ENCODE measurements at regions not wholly inside any gene's neighbourhood (a gene's known extent, or its start where the extent isn't known, plus 50 kb on each side); places are given as distances from the start of the nearest gene placed in this dataset.

GRCh38 chr17:33811984-33812577 is 443.0 kb upstream of the CCL2 start:
- Mint-ChIP-seq H3K9me3 (no peaks in the 10 kb centered on the region), H3K27me3 (ENCODE audit: low read depth) (no peaks in the 10 kb centered on the region), H3K4me3 (no peak overlapping the region), H3K27ac (no peak overlapping the region), H3K36me3 (ENCODE audit: insufficient read depth in 2 of 2) (no peaks in the 10 kb centered on the region), H3K4me1 (ENCODE audit: low read depth) (no peaks in the 10 kb centered on the region)
- ATAC-seq (replicated peaks in 1 of 2): no peak
- no peak for DNase-seq

GRCh38 chr17:33814852-33815251 is 440.2 kb upstream of the CCL2 start:
- no peaks in the 10 kb centered on the region for H3K4me1 Mint-ChIP-seq (ENCODE audit: low read depth)
- no peaks in the 10 kb centered on the region for H3K9me3 Mint-ChIP-seq
- H3K36me3 Mint-ChIP-seq (ENCODE audit: insufficient read depth in 2 of 2): no peaks in the 10 kb centered on the region
- H3K27ac Mint-ChIP-seq: no peak overlapping the region
- DNase-seq (no peak), ATAC-seq (replicated peaks in 1 of 2) (no peak)
- H3K4me3 Mint-ChIP-seq: no peak overlapping the region
- H3K27me3 Mint-ChIP-seq (ENCODE audit: low read depth): no peaks in the 10 kb centered on the region

- ATAC-seq (replicated peaks in 1 of 2) (no peak), DNase-seq (no peak)
- Mint-ChIP-seq H3K4me1 (ENCODE audit: low read depth) (no peaks in the 10 kb centered on the region), H3K27me3 (ENCODE audit: low read depth) (no peaks in the 10 kb centered on the region), H3K9me3 (no peaks in the 10 kb centered on the region), H3K4me3 (no peak overlapping the region), H3K27ac (no peak overlapping the region), H3K36me3 (ENCODE audit: insufficient read depth in 2 of 2) (no peaks in the 10 kb centered on the region)
Observed at GRCh38 chr17:33816036-33816435, 439.0 kb upstream of the CCL2 start.

- H3K9me3 Mint-ChIP-seq: no peaks in the 10 kb centered on the region
- no peak overlapping the region for H3K27ac Mint-ChIP-seq
- H3K36me3 Mint-ChIP-seq (ENCODE audit: insufficient read depth in 2 of 2): no peaks in the 10 kb centered on the region
- H3K4me3 Mint-ChIP-seq: no peak overlapping the region
- no peak for ATAC-seq (replicated peaks in 1 of 2)
- no peaks in the 10 kb centered on the region for H3K27me3 Mint-ChIP-seq (ENCODE audit: low read depth)
- no peak for DNase-seq
- H3K4me1 Mint-ChIP-seq (ENCODE audit: low read depth): no peaks in the 10 kb centered on the region
Observed at GRCh38 chr17:33816842-33817617, 438.1 kb upstream of the CCL2 start.

- DNase-seq (no peak), ATAC-seq (replicated peaks in 1 of 2) (no peak)
- Mint-ChIP-seq H3K9me3 (no peaks in the 10 kb centered on the region), H3K4me3 (no peak overlapping the region), H3K36me3 (ENCODE audit: insufficient read depth in 2 of 2) (no peaks in the 10 kb centered on the region), H3K4me1 (ENCODE audit: low read depth) (no peaks in the 10 kb centered on the region), H3K27ac (no peak overlapping the region), H3K27me3 (ENCODE audit: low read depth) (peaks cover 6% of the 10 kb centered on the region)
Observed at GRCh38 chr17:33819539-33819938, 435.5 kb upstream of the CCL2 start.

- Mint-ChIP-seq H3K27me3 (ENCODE audit: low read depth) (peaks cover 6% of the 10 kb centered on the region), H3K4me3 (no peak overlapping the region), H3K9me3 (no peaks in the 10 kb centered on the region), H3K36me3 (ENCODE audit: insufficient read depth in 2 of 2) (no peaks in the 10 kb centered on the region), H3K27ac (no peak overlapping the region), H3K4me1 (ENCODE audit: low read depth) (no peaks in the 10 kb centered on the region)
- no peak for ATAC-seq (replicated peaks in 1 of 2)
- DNase-seq: no peak
Observed at GRCh38 chr17:33832262-33832661, 422.8 kb upstream of the CCL2 start.

- Mint-ChIP-seq H3K9me3 (no peaks in the 10 kb centered on the region), H3K36me3 (ENCODE audit: insufficient read depth in 2 of 2) (no peaks in the 10 kb centered on the region), H3K27me3 (ENCODE audit: low read depth) (no peaks in the 10 kb centered on the region), H3K4me3 (no peak overlapping the region), H3K4me1 (ENCODE audit: low read depth) (no peaks in the 10 kb centered on the region), H3K27ac (no peak overlapping the region)
- ATAC-seq (replicated peaks in 1 of 2): no peak
- DNase-seq: no peak
Observed at GRCh38 chr17:33837281-33837680, 417.8 kb upstream of the CCL2 start.

GRCh38 chr17:33838281-33838680 is 416.8 kb upstream of the CCL2 start:
- ATAC-seq (replicated peaks in 1 of 2): no peak
- Mint-ChIP-seq H3K27me3 (ENCODE audit: low read depth) (no peaks in the 10 kb centered on the region), H3K9me3 (no peaks in the 10 kb centered on the region), H3K4me1 (ENCODE audit: low read depth) (no peaks in the 10 kb centered on the region), H3K27ac (no peak overlapping the region), H3K4me3 (no peak overlapping the region), H3K36me3 (ENCODE audit: insufficient read depth in 2 of 2) (no peaks in the 10 kb centered on the region)
- no peak for DNase-seq

GRCh38 chr17:33847900-33848299 is 407.2 kb upstream of the CCL2 start:
- H3K27me3 Mint-ChIP-seq (ENCODE audit: low read depth): no peaks in the 10 kb centered on the region
- H3K4me1 Mint-ChIP-seq (ENCODE audit: low read depth): no peaks in the 10 kb centered on the region
- DNase-seq (no peak), ATAC-seq (replicated peaks in 1 of 2) (no peak)
- H3K27ac Mint-ChIP-seq: no peak overlapping the region
- no peaks in the 10 kb centered on the region for H3K36me3 Mint-ChIP-seq (ENCODE audit: insufficient read depth in 2 of 2)
- H3K9me3 Mint-ChIP-seq: no peaks in the 10 kb centered on the region
- H3K4me3 Mint-ChIP-seq: no peak overlapping the region

- Mint-ChIP-seq H3K4me1 (ENCODE audit: low read depth) (no peaks in the 10 kb centered on the region), H3K27ac (no peak overlapping the region), H3K9me3 (no peaks in the 10 kb centered on the region), H3K4me3 (no peak overlapping the region), H3K27me3 (ENCODE audit: low read depth) (no peaks in the 10 kb centered on the region), H3K36me3 (ENCODE audit: insufficient read depth in 2 of 2) (no peaks in the 10 kb centered on the region)
- DNase-seq: no peak
- no peak for ATAC-seq (replicated peaks in 1 of 2)
Observed at GRCh38 chr17:33848433-33848832, 406.7 kb upstream of the CCL2 start.

GRCh38 chr17:33854596-33854995 is 400.5 kb upstream of the CCL2 start:
- Mint-ChIP-seq H3K9me3 (no peaks in the 10 kb centered on the region), H3K4me1 (ENCODE audit: low read depth) (no peaks in the 10 kb centered on the region), H3K27ac (no peak overlapping the region), H3K36me3 (ENCODE audit: insufficient read depth in 2 of 2) (no peaks in the 10 kb centered on the region), H3K4me3 (no peak overlapping the region), H3K27me3 (ENCODE audit: low read depth) (peaks cover 8% of the 10 kb centered on the region)
- no peak for DNase-seq
- ATAC-seq (replicated peaks in 1 of 2): no peak

GRCh38 chr17:33858121-33858520 is 397.0 kb upstream of the CCL2 start:
- DNase-seq (no peak), ATAC-seq (replicated peaks in 1 of 2) (no peak)
- Mint-ChIP-seq H3K4me3 (no peak overlapping the region), H3K36me3 (ENCODE audit: insufficient read depth in 2 of 2) (no peaks in the 10 kb centered on the region), H3K9me3 (no peaks in the 10 kb centered on the region), H3K27ac (no peak overlapping the region), H3K4me1 (ENCODE audit: low read depth) (no peaks in the 10 kb centered on the region), H3K27me3 (ENCODE audit: low read depth) (peaks cover 8% of the 10 kb centered on the region)

GRCh38 chr17:33858682-33859081 is 396.4 kb upstream of the CCL2 start:
- no peak for ATAC-seq (replicated peaks in 1 of 2)
- H3K27ac Mint-ChIP-seq: no peak overlapping the region
- no peak overlapping the region for H3K4me3 Mint-ChIP-seq
- H3K36me3 Mint-ChIP-seq (ENCODE audit: insufficient read depth in 2 of 2): no peaks in the 10 kb centered on the region
- DNase-seq: no peak
- H3K4me1 Mint-ChIP-seq (ENCODE audit: low read depth): no peaks in the 10 kb centered on the region
- H3K9me3 Mint-ChIP-seq: no peaks in the 10 kb centered on the region
- H3K27me3 Mint-ChIP-seq (ENCODE audit: low read depth): peaks cover 8% of the 10 kb centered on the region

Measured in activated T-cell treated with anti-CD3 and anti-CD28 coated beads, Interleukin-2, amount 50 U/mL, for 72 hours (primary cell).